OCI-LY3 (cell line): ENCODE measurements at regions not wholly inside any gene's neighbourhood (a gene's known extent, or its start where the extent isn't known, plus 50 kb on each side); places are given as distances from the start of the nearest gene placed in this dataset.

Experiments
- H2AFZ ChIP-seq: fragments of 200-600, 300-600 bp; shearing (Covaris generic); 2 replicates; pipeline ENCODE4 v1.6.0; 2014; ENCODE audit warnings: antibody characterized with exemption, low read depth, low read length
- H3K27ac ChIP-seq: fragments of 200-600, 300-600 bp; sonication (generic); 2 replicates; pipeline ENCODE4 v1.5.1; 2014; ENCODE audit warnings: mild to moderate bottlenecking, low read length, moderate library complexity, mixed read lengths
- H3K27me3 ChIP-seq: fragments of 200-600, 300-600 bp; sonication (generic); 2 replicates; pipeline ENCODE4 v1.6.1; 2014; ENCODE audit warnings: low read depth, low read length, mixed read lengths
- H3K36me3 ChIP-seq: fragments of 200-600, 300-600 bp; sonication (generic); replicated peaks from 2 replicates; pipeline ENCODE3; 2014; ENCODE audit warnings: low read depth, low read length, mixed read lengths
- H3K4me1 ChIP-seq: fragments of 300-600, 200-600 bp; sonication (generic); 2 replicates; pipeline ENCODE4 v1.6.1; 2014; ENCODE audit warnings: low read length, mixed read lengths
- H3K4me2 ChIP-seq: fragments of 200-600, 300-600 bp; sonication (generic); 2 replicates; pipeline ENCODE4 v1.6.1; 2014; ENCODE audit warnings: low read length, mixed read lengths
- H3K4me3 ChIP-seq: fragments of 300-600, 200-600 bp; sonication (generic); 2 replicates; pipeline ENCODE4 v1.5.1; 2014; ENCODE audit warnings: antibody characterized with exemption, mild to moderate bottlenecking, low read length, moderate library complexity
- H3K79me2 ChIP-seq: fragments of 300-600, 200-600 bp; shearing (Covaris generic); 2 replicates; pipeline ENCODE4 v1.6.1; 2014; ENCODE audit warnings: mild to moderate bottlenecking, low read length, mixed read lengths
- H3K9ac ChIP-seq: fragments of 300-600, 200-600 bp; shearing (Covaris generic); 2 replicates; pipeline ENCODE4 v1.6.0; 2014; ENCODE audit warnings: mild to moderate bottlenecking, low read length, moderate library complexity
- H3K9me3 ChIP-seq: fragments of 200-600, 300-600 bp; shearing (Covaris generic); 2 replicates; pipeline ENCODE4 v1.6.1; 2014; ENCODE audit warnings: low read length, mixed read lengths; ENCODE audit not compliant: insufficient read depth
- H4K20me1 ChIP-seq: fragments of 200-600, 300-600 bp; sonication (generic); 2 replicates; pipeline ENCODE4 v1.6.1; 2016; ENCODE audit warnings: low read length, mixed read lengths; ENCODE audit not compliant: insufficient read depth
- EZH2phosphoT487 ChIP-seq: fragments of 200-600 bp; shearing (Covaris generic); IDR thresholded peaks from 2 replicates; pipeline ENCODE4 v1.6.1; 2018; ENCODE audit warnings: antibody characterized with exemption, mixed run types, low read depth
- TF ChIP-seq, protein P1 (sequence below): fragments of 200-600, 300-600 bp; sonication (generic); IDR thresholded peaks from 2 replicates; pipeline ENCODE4 v1.5.1; 2014; ENCODE audit warnings: antibody characterized with exemption, low read length, low read depth

DNA sequence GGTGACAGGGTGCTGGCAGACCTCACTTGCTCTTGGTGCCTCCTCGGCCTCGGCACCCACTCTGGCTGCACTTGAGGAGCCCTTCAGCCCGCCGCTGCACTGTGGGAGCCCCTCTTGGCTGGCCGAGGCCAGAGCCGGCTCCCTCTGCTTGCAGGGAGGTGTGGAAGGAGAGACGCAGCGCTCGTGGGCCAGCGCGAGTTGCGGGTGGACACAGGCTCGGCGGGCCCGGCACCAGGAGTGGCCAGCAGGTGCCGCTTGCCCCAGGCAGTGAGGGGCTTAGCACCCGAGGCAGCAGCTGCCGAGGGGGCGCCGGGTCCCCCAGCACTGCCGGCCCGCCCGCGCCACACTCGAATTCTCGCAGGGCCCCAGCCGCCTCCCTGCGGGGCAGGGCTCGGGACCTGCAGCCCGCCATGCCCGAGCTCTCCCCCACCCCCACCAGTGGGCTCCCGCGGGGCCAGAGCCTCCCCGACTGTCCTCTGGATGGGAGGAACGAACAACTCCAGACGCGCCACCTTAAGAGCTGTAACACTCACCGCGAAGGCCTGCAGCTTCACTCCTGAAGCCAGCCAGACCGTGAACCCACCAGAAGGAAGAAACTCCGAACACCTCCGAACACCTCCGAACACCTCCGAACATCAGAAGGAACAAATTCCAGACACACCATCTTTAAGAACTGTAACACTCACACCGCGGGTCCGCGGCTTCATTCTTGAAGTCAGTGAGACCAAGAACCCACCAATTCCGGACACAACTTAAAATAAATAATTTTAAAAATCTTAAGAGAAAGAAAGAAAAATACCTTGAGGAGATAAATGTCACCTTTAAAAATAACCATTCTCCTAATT, 311.1 kb upstream of the SLC7A11 start:
- Histone ChIP-seq H4K20me1 (no peaks in the 10 kb centered on the region), H3K27me3 (no peaks in the 10 kb centered on the region), H3K9me3 (no peaks in the 10 kb centered on the region), H3K79me2 (no peaks in the 10 kb centered on the region), H3K4me1 (no peaks in the 10 kb centered on the region), H3K36me3 (no peaks in the 10 kb centered on the region), H2AFZ (no peak overlapping the region), H3K4me2 (no peak overlapping the region), H3K9ac (no peak overlapping the region), H3K4me3 (no peak overlapping the region), H3K27ac (no peak overlapping the region)
- no peak for TF ChIP-seq EZH2phosphoT487
- TF ChIP-seq, protein P1, sequence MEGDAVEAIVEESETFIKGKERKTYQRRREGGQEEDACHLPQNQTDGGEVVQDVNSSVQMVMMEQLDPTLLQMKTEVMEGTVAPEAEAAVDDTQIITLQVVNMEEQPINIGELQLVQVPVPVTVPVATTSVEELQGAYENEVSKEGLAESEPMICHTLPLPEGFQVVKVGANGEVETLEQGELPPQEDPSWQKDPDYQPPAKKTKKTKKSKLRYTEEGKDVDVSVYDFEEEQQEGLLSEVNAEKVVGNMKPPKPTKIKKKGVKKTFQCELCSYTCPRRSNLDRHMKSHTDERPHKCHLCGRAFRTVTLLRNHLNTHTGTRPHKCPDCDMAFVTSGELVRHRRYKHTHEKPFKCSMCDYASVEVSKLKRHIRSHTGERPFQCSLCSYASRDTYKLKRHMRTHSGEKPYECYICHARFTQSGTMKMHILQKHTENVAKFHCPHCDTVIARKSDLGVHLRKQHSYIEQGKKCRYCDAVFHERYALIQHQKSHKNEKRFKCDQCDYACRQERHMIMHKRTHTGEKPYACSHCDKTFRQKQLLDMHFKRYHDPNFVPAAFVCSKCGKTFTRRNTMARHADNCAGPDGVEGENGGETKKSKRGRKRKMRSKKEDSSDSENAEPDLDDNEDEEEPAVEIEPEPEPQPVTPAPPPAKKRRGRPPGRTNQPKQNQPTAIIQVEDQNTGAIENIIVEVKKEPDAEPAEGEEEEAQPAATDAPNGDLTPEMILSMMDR = no peak

DNA sequence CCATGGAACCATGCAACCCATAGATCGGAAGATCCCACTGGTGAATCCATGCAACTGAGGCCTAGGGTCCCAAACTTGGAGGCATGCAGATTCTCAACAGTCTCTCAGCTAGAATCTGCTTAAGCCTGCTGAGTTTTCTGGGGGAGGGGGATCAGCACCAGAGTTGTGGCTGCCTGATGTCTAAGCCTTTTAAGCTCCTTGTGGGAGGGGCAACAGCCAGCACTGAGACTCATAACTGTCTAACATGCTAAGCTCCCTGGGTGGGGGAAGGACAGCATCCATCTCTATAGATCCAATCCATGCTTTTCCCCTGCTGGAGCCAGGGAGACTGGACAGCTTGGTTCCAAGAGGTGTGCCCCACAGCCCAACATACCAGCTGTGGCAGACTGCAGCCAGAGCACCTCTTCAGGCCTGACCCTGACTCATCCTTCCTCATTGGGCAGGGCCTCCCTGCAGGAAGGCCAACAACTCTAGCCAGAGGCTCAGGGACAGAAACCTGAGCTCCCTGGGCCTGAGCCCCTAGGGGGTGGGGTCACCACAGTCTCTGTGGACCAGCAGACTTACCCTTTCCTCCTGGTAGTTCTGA, 300.1 kb upstream of the SLC7A11 start:
- Histone ChIP-seq H4K20me1 (no peaks in the 10 kb centered on the region), H3K79me2 (no peaks in the 10 kb centered on the region), H3K27me3 (no peaks in the 10 kb centered on the region), H3K4me3 (no peak overlapping the region), H3K9ac (no peak overlapping the region), H3K9me3 (no peaks in the 10 kb centered on the region), H3K36me3 (no peaks in the 10 kb centered on the region), H3K27ac (no peak overlapping the region), H3K4me2 (no peak overlapping the region), H3K4me1 (no peaks in the 10 kb centered on the region), H2AFZ (no peak overlapping the region)
- TF ChIP-seq EZH2phosphoT487 = no peak
- TF ChIP-seq, protein P1 = no peak

DNA sequence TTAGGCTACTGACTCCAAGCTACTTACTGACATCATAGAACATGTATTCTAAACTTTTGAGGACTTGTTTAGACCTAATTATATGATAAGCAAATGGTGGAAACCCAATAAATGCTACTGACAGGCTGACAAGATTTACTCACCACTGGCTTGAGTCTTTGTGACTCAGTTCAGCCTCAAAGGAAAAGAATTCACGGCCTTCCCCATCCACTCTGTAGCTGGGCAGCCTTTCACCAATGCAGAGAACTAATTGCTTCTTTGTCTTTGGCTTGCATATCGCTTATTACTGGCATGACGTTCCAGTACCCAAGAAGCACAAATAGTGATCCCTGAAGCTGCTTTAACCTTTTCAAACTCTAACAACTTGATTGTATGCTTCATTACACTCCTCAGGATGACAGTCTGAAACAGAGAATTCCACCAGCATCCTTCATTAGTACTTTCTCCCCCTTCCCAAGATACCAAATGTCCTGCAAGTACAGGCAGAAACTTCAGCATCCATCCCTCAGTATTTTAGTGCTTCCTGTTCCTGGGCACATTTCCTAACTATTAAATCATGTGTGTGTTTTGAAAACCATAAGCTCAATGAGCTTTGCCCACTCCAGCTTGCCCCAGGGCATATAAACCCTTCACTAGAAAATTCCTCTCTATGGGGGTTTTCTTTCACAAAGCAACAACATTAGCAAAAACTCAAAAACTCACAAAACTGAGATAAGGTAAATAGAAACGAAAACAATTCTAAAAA, 298.1 kb upstream of the SLC7A11 start:
- H3K9me3 ChIP-seq = no peaks in the 10 kb centered on the region

More for the DNA sequence above, 298.1 kb upstream of the SLC7A11 start:
- no peak overlapping the region for H2AFZ ChIP-seq
- H3K27ac ChIP-seq = no peak overlapping the region
- no peaks in the 10 kb centered on the region for H3K4me1 ChIP-seq
- H3K79me2 ChIP-seq = no peaks in the 10 kb centered on the region
- no peaks in the 10 kb centered on the region for H4K20me1 ChIP-seq
- H3K9ac ChIP-seq = no peak overlapping the region
- H3K36me3 ChIP-seq = no peaks in the 10 kb centered on the region
- H3K4me3 ChIP-seq = no peak overlapping the region
- no peaks in the 10 kb centered on the region for H3K27me3 ChIP-seq
- no peak for TF ChIP-seq EZH2phosphoT487
- TF ChIP-seq, protein P1 = no peak
- H3K4me2 ChIP-seq = no peak overlapping the region
